HUDEP-2 (cell line): ENCODE measurements at regions not wholly inside any gene's neighbourhood (a gene's known extent, or its start where the extent isn't known, plus 50 kb on each side); places are given as distances from the start of the nearest gene placed in this dataset.

Experiments
- DNase-seq, 76 experiments: peaks; one replicate each; lab custom pipeline; 2025; ENCODE audit not compliant: unreplicated experiment in 76 of 76; lab: John Stamatoyannopoulos, UW

DNA sequence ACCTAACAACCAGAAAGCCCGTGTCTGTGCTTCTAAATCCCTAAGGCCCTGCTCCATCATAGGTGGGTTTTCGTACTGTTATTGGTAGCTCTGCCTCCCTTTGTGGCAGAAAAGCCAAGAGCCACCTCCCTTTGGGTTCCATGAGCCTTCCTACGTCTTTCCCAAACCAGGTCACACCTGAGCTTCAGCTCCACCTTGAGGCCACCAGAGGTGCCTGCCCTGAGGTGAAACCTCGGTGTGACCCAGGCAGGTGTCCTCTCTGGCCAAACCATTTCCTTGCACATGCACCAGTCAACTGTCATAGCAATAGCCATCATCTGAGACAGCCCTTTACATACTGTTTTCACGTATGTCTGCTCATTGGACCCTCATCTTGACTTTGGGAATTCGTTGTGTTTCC, 188.0 kb upstream of the RBPJ start:
- no peak for DNase-seq

DNA sequence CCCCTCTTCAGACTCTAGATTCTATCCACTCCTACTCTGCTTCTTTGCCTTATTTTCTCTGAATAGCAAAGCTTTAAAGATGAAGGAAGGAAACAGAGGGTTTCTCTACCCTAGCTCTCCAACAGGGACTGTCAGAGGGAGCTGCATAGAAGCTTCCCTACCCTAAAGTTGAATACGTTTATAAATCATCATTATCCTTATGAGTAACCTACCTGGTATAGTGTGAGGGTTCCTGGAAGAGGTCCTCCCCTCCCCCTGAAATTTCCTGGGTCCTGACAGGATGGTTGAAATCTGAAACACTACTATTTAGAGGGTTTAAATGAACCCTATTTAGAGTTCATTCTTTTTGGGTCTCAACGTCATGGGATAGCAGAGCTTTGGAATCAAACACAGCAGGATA, 187.0 kb upstream of the RBPJ start:
- DNase-seq = no peak

DNA sequence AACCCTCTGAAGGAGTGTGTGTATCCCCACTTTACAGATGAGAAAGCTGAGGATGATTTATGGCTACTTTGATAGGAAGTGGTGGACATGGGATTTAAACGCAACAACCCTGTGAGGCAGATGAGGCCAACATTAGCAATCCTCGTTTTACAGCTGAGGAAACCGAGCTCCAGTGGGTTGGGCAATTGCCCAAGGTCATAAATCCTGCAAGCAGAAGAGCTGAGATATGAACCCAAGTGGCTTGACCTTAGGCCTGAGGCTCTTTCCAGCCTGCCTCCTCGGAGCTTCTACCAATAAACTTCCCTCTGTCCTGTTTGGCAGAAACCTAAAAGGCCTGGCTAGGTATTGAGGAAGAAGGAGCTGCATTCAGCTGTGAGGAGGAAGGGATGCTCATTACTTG, 185.5 kb upstream of the RBPJ start:
- DNase-seq = no peak

DNA sequence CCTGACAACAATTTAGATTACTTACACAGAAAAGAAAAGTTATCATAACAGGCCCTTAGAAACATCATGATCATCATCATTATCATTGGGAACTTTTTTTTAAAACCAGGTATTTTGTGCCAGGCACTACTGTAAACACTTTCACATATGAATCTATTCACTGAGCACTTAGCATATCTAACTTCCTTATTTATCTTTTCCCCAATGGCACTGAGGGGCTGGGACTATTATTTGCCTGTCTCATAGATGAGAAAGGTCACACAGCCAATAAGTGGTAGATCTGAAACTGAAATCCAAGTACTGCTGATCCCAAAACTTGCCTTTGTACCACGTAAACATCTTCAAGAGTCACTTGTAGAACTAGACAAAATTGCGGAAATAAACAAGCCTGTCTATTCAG, 184.2 kb upstream of the RBPJ start:
- DNase-seq = no peak

DNA sequence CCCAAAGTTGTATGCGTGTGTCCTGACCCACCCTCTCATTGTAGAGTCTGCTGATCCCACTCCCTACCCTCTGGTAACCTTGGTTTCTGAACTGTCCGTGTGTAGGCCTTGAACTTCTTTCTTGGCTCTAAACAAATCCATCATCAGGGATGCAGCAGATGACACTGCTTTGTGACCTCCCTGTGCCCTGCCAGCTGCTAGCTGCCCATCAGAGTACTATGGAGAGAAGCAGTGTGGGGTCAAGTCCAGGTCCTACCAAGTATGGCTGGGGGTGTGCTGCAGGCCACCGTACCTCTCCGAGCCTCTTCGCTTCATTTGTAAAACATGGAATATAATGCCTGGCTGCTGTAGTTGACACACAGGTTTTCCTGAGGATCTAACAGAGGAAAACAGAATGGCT, 183.5 kb upstream of the RBPJ start:
- no peak for DNase-seq

DNA sequence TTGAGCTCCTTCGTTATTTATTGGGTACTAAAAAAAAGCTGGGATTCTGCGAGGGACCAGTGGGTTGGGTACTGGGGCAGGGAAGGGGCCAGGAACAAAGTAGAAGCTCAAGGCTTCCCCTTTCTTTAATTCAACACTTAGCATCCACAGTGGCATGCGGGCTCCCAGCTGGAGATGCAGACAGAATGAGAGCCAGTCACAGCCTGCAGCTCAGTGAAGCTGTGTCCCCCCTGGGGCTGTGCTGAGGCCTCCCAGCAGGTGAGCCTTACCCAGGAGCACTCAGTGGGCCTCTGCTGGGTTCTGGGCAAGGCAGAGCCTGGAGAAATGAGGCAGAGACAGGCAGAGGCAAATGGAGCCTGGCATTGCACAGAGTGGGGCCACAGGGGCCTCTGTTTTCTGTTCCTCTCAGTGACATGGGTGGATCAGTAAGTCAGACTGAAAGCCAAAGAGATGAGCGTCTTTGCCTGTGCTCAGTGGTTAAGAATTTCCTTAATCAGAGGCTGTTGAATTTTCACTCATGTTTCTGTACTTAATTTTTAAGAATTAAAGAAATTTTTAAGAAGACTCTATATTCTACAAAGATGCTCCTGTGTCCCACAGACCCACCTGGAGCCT, 181.4 kb upstream of the RBPJ start:
- no peak for DNase-seq

DNA sequence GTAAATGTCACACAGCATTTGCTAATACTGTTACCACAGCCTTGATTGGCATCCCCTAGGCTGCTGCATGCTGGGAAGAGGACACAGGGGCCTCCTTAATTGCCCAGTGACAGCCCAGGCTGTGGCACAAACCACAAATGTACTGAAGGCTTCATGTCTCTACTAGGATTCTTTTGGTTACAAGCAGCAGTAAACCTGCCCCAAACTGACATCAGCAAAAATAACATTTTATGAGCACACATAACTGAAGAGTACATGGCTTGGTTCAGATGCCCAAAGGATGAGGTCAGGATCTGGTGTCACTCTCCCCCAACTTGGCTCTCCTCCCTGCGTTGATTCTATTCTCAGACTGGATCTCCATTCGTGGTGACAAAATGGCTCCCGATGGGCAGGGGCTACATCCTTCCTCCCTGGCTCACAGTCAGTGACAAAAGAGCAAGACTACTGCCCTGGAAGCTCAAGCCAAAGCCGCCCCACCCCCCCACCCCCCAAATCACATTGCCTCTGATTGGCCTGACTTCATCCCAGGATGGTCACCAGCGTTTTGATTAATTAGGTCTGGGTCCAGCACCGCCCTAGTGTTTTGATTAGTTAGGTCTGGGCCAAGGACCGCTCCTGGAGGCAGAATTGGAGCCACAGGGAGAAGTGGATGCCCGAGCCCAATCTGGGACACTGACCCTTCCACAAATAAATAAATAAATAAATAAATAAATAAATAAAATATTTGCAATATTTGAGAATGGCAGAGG, 180.5 kb upstream of the RBPJ start:
- no peak for DNase-seq

DNA sequence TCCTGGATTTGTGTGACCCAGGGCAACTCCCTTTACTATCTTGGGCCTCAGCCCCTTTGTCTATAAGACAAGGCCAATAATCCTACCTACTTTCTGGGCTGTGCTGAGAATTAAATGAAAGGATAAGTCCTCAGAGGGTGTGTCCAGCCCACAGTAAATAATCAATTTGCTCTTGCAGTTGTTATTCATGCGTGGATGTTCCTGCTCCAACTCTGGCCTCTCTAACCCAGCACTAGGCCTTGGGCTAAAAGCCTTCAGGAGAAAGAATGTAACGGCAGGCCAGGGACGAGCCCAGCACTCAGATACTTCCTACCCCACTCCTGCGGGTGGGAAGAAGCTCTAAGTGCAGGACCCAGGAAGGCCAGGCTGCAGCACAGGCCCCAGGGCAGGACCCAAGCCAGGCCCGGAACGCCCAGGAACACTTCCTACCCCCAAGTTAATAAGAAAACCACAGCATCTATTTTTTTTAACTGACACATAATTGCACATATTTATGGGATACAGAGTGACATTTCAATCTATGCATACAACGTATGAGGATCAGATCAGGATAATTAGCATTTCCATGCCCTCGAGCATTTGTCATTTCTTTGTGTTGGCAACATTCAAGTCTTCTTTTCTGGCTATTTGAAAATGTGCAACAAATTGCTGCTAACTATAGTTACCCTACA, 179.6 kb upstream of the RBPJ start:
- no peak for DNase-seq

DNA sequence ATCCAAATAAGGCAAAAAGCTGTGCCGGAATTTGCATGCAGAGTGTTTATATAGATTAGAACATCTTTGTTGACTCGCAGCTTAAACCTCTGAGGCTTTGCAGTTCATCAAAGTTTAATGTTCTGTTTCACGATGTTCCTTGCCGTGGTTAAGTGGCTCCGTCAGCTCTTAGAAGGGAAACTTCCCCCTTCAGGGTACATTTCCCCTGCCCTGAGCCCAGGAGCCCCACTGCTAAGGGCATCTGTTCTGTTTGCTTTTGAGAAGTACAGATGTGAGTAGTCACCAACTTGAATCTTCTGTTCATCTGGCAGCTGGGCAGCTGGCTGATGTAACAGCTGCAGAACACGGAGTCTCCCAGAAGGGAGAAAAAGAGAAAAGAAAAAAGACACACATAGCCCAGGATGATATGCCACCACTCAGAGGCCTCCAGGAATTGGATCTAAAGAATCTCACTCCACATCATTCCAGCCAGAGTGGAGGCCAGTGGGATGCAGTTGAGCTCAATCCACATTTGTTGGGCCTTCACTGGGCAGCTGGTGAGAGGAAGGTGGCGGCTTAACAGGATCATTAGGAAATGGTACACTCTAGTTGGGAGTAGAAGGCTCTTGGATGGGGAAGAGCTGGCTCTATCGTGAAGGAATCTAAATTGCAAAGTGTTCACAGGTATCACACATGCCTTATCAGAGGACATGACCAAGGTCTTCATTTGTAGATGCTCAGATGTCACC, 178.7 kb upstream of the RBPJ start:
- no peak for DNase-seq

DNA sequence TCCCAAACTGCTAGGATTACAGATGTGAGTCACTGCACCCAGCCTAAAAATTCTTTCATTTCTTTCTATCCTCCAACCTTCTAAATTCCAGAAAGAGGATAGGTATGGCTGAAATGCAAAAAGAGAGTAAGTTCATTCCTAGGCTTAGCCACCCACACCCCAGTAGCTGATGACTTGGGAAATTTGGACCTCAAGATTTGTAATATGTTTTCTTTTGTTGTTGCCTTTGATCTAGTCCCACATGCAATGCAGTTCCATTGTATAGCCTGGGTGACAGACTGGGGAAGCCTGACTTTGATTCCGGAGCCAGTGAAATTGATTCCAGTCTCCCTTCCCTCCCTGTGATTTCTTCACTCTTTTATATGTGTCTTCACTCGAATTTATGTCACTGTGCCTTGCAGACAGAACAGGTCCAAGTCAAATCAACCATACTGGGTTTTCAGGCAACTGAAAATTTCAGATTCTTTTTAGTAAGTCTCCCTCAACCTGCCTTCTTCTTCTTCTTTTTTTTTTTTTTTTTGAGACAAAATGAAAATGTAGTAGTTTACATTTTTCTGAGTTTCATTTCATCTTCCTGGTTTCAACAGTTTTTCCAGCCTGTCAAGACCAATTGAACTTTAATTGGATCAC, 176.2 kb upstream of the RBPJ start:
- DNase-seq = no peak

DNA sequence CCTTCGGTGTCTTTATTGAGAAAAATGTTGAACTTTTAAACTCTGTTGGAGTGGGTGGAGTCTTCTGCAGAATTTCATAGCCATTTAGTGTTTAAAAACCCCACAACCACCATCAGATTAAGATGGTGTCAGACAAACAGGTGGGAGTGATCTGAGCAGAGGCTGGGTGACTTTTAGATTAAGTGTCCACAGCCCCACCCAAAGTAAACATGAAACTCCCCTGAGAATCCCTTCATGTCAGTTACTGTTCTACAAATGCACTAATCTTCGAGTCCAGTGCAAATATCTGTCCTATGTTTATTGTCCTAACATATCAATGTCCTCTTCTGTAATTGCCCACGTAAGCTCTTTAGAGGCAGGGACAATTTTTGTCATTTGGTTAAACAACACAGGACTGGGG, 175.6 kb upstream of the RBPJ start:
- DNase-seq = no peak

DNA sequence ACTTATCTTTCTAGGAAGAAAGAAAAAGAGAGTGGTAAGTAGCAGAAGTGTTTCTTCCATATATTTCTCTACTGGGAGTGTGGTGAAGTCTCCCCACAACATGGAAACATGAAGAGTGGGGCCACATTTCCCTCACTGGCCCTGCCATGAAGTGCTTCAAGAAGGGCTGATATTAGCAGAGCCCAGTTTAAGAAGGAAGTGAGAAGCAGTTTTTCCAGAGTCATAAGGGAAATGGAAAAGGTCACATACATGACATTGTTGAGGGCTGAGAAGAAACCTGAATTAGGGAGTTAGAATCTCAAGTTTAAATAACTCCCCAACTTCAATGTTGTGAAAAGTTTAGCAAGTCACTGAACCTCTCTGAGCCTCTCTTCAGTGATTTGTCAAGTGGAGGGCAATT, 171.9 kb upstream of the RBPJ start:
- no peak for DNase-seq

DNA sequence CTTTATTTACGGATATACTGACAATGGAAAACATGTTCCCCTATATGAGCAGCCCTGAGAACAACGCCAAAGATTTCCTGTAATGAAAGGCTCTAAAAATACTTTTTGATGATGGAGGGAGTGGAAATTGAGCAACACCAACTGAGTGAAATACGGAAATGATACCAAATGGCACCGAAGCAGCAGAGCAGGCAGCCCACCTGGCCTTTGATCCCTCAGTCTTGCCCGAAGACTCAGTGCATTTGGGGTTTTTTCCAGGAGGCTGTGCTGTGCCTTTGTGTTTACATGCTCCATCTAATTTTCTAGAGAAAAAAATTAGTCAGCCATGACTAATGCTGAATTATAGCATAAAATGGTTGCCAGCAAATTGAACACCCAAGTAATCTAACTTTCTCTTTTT, 169.9 kb upstream of the RBPJ start:
- no peak for DNase-seq

DNA sequence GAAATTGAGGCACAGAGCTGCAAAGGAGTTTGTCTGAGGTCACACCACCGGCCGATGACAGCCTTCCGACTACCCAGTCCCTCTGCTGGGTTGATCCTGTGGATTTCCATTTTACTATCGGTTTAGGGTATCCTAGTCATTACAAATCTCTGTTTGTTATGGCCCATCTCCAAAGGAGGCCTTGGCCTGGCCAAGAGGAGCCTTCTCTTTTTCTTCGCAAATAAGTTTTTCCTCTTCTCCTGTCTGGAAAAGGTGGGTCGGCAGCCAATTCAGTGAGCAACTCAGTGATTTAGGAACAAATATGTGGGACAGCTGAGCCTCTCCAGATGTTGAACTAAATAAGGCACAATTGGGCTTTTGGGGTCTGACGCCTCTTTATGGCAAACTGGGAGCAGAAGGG, 169.2 kb upstream of the RBPJ start:
- DNase-seq = no peak

DNA sequence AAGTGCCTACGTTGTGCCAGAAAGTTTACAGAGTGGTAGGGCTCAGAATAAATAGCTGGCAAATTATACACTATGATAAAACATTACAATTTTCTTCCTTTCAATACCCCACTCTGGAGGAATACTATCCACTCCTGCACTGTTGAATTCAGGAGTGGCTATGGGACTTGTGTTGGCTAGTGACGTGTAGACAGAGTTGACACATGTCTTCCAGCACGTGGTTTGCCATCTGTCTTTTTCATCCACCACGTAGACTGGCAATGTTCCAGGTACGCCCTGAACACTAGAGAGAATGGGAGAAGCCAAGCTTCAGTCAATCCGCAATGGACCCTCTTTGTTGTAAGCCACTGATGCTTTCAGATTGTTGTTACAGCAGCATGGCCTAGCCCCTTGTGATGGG, 168.8 kb upstream of the RBPJ start:
- no peak for DNase-seq

DNA sequence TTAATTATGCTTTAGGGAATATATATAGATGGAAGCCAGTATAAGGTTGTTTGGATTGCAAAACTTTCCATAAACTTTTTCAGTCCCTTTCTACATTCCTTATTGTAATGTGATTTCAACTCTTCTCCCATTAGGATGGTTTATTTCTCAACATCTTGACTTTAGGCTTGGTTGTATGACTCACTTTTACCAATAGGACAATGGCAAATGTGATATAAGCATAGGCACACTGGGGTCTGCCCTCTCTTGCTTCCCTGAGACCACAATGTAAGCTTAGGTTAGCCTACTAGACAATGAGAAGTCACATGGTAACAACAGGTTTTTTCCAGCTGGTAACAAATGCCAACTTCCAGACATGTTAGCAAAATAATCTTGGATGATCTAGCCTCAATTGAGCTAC, 163.3 kb upstream of the RBPJ start:
- DNase-seq = no peak

DNA sequence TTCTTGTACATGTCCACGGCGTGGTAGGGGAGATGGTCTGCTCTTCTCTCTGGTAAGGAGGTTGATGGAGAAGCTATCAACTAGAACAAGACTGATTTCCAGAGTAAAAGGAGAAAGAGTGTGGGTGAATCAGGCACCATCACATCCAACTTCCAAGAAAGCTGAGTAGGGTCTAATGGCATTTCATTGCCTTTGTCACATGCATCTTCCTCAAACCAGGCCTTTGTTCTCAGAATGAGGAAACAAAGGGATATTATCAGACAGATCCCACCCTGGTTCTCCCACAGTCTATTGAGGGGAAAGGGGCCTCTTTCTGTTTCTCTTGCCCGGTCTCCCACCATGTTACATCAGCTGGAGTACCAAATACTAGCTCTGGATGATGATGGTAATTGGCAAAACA, 160.2 kb upstream of the RBPJ start:
- DNase-seq = no peak

DNA sequence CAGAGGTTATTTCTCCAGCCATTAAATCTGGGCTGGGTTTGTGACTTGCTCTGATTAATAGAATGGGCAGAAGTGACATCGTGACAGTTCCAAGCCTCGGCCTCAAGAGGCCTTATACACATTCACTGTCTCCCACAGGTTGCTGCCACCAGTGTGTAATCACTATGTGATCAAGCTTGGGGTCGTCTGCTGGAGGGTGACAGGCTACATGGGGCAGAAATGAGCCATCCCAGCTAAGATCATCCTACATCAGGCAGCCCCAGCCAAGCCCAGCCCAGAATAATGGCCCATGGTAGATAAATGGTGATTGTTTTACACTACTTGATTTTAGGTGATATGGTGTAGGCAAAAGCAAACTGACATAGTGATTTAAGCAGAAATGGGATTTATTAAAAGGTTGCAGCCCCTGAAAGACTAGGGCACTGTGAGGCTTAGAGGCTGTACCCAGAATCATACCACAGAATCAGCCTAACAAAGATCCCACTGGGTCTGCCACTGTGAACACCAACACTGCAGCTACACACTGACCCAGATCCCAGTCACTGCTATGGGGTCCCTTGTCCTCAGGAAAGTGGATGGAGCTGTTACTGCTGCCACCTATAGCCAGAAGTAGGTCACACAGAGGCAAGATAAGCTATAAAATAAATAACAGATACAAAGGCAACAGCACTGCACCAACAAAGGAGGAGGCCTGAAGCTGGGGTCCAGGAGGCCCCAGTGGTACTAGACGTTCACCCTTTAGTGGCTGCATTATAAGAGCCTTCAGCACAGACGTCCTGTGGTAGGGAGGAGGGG, 159.6 kb upstream of the RBPJ start:
- DNase-seq = peak in 1 of 76 experiments; percentile 1

DNA sequence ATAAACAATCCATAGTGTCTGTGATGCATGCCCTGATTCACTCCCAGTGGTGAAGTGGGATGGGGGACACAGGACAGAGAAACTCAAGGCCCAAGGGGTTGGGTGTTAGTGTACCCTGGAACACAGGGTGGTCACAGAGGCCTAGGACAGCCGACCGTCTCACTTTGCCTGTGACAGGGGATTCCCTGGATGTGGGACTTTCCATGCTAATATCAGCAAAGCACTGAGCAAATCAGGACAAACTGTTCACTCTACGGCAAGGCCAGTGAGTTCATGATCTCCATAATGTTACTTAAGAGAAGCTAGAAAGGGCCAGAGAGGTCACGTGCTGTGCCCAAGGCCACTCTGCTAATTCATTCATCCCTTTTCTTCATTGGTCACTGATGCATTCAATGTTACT, 158.7 kb upstream of the RBPJ start:
- no peak for DNase-seq
